ENCODE measurements at regions not wholly inside any gene's neighbourhood (a gene's known extent, or its start where the extent isn't known, plus 50 kb on each side); places are given as distances from the start of the nearest gene placed in this dataset.
"Not testable (repeated sequence)": the region's sequence is repeated elsewhere in the genome, so short reads cannot be mapped to it uniquely, and the experiment has no call there.

DNA sequence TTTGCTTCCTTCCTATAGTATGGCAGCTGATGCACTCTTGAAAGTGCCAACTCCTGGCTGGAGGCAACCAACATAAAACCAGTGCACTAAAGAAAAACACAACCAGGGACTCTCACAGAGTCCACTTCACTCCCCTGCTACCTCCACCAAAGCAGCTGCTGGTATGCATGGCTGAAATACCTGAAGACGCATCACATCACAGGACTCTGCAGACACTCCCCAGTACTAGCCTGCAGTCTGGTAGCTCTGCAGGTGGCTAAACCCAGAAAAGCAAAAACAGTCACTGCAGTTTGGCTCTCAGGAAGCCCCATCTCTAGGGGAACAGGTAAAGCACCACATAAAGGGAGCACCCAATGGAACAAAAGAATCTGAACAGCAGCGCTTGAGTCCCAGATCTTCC is 473.0 kb upstream of the SPTLC3 start:
- no peaks in the 10 kb centered on the region for H3K27me3 Mint-ChIP-seq
- H3K36me3 Mint-ChIP-seq, result peaks cover 4% of the 10 kb centered on the region
- no peak for DNase-seq
- H3K27ac ChIP-seq (ENCODE audit: insufficient read depth, low read length, poor library complexity, severe bottlenecking), result no peak overlapping the region
- no peaks in the 10 kb centered on the region for H3K4me1 Mint-ChIP-seq
- no peak overlapping the region for H3K27ac Mint-ChIP-seq
- ATAC-seq (ENCODE audit: low read depth in 2 of 2), result no peak
- H3K27me3 ChIP-seq (ENCODE audit: control insufficient read depth, insufficient read depth, low read length), result no peaks in the 10 kb centered on the region
- H3K36me3 ChIP-seq (ENCODE audit: control insufficient read depth, insufficient read depth, low read length), result no peaks in the 10 kb centered on the region
- H3K4me3 Mint-ChIP-seq, result no peak overlapping the region
- H3K9me3 Mint-ChIP-seq, result peaks cover 0 to 28% (median 10%) of the 10 kb centered on the region in 7 donors
- no peaks in the 10 kb centered on the region for H3K9me3 ChIP-seq (ENCODE audit: control insufficient read depth in 2 of 2, low read length in 2 of 2)
- H3K4me3 ChIP-seq (ENCODE audit: low read depth, low read length), result no peak overlapping the region
- H3K4me1 ChIP-seq (ENCODE audit: control insufficient read depth, insufficient read depth, low read length, poor library complexity, severe bottlenecking), result no peaks in the 10 kb centered on the region

- no peaks in the 10 kb centered on the region for H3K36me3 ChIP-seq (ENCODE audit: control insufficient read depth, insufficient read depth, low read length)
- no peak overlapping the region for H3K4me3 Mint-ChIP-seq
- no peak overlapping the region for H3K27ac Mint-ChIP-seq
- DNase-seq (no peak), ATAC-seq (ENCODE audit: low read depth in 2 of 2) (no peak)
- no peak overlapping the region for H3K4me3 ChIP-seq (ENCODE audit: low read depth, low read length)
- H3K36me3 Mint-ChIP-seq, result no peaks in the 10 kb centered on the region
- H3K27me3 Mint-ChIP-seq, result no peaks in the 10 kb centered on the region
- H3K27me3 ChIP-seq (ENCODE audit: control insufficient read depth, insufficient read depth, low read length), result no peaks in the 10 kb centered on the region
- H3K9me3 Mint-ChIP-seq, result peaks cover 0 to 8% (median 2%) of the 10 kb centered on the region in 7 donors
- no peak overlapping the region for H3K27ac ChIP-seq (ENCODE audit: insufficient read depth, low read length, poor library complexity, severe bottlenecking)
- no peaks in the 10 kb centered on the region for H3K4me1 ChIP-seq (ENCODE audit: control insufficient read depth, insufficient read depth, low read length, poor library complexity, severe bottlenecking)
- H3K4me1 Mint-ChIP-seq, result no peaks in the 10 kb centered on the region
- H3K9me3 ChIP-seq (ENCODE audit: control insufficient read depth in 2 of 2, low read length in 2 of 2), result no peaks in the 10 kb centered on the region
Observed at GRCh38 chr20:12554426-12554825, 454.3 kb upstream of the SPTLC3 start.

DNA sequence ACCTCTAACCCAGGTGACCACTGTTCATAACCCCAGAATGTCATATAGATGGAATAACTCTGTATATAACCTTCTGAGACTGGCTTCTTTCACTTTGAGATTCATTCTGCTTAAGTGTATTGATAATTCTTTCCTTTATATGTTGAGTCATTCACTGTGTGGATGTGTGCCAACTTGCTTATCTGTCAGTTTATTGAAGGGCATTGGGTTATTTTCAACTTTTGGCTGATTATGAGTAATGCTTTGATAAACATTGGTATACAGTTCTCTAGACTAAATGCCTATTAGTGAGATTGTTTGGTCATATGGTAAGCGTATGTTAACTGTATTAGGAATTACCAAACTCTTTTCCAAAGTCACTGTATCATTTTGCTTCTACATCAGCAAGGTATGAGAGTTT is 453.4 kb upstream of the SPTLC3 start:
- no peak for DNase-seq
- H3K4me3 Mint-ChIP-seq, result no peak overlapping the region
- H3K27ac Mint-ChIP-seq, result no peak overlapping the region
- H3K36me3 Mint-ChIP-seq, result no peaks in the 10 kb centered on the region
- H3K27me3 Mint-ChIP-seq, result no peaks in the 10 kb centered on the region
- Histone ChIP-seq H3K4me3 (ENCODE audit: low read depth, low read length) (no peak overlapping the region), H3K4me1 (ENCODE audit: control insufficient read depth, insufficient read depth, low read length, poor library complexity, severe bottlenecking) (no peaks in the 10 kb centered on the region), H3K9me3 (ENCODE audit: control insufficient read depth in 2 of 2, low read length in 2 of 2) (no peaks in the 10 kb centered on the region), H3K27ac (ENCODE audit: insufficient read depth, low read length, poor library complexity, severe bottlenecking) (no peak overlapping the region), H3K27me3 (ENCODE audit: control insufficient read depth, insufficient read depth, low read length) (no peaks in the 10 kb centered on the region), H3K36me3 (ENCODE audit: control insufficient read depth, insufficient read depth, low read length) (no peaks in the 10 kb centered on the region)
- H3K9me3 Mint-ChIP-seq, result peaks cover 0 to 8% (median 2%) of the 10 kb centered on the region in 7 donors
- H3K4me1 Mint-ChIP-seq, result no peaks in the 10 kb centered on the region
- ATAC-seq (ENCODE audit: low read depth in 2 of 2), result no peak

GRCh38 chr20:12555849-12556248 is 452.9 kb upstream of the SPTLC3 start:
- not testable (repeated sequence) for DNase-seq; H3K9me3 Mint-ChIP-seq; H3K27ac Mint-ChIP-seq; H3K4me3 ChIP-seq (ENCODE audit: low read depth, low read length); H3K36me3 Mint-ChIP-seq; H3K9me3 ChIP-seq (ENCODE audit: control insufficient read depth in 2 of 2, low read length in 2 of 2); H3K27me3 ChIP-seq (ENCODE audit: control insufficient read depth, insufficient read depth, low read length); ATAC-seq (ENCODE audit: low read depth in 2 of 2); H3K4me1 ChIP-seq (ENCODE audit: control insufficient read depth, insufficient read depth, low read length, poor library complexity, severe bottlenecking); H3K4me1 Mint-ChIP-seq; H3K27me3 Mint-ChIP-seq; H3K27ac ChIP-seq (ENCODE audit: insufficient read depth, low read length, poor library complexity, severe bottlenecking); H3K4me3 Mint-ChIP-seq; H3K36me3 ChIP-seq (ENCODE audit: control insufficient read depth, insufficient read depth, low read length)

DNA sequence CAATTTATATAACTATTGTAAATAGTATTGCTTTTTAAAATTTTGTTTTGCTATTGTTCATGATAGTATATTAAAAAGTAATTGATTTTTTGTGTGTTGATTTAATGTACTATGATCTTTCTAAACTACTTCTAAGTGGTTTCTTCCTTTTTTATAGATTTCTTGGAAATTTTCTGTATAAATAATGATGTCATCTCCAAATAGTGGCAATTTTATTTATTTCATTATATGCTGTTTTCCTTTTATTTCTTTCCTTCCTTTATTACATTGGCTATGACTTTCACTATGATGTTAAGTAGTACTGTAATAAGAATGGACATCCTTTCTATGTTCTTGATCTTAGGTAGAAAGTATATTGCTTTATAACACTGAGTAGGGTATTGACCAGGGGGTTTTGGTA is 451.5 kb upstream of the SPTLC3 start:
- no peak for ATAC-seq (ENCODE audit: low read depth in 2 of 2)
- Histone ChIP-seq H3K9me3 (ENCODE audit: control insufficient read depth in 2 of 2, low read length in 2 of 2) (no peaks in the 10 kb centered on the region), H3K27me3 (ENCODE audit: control insufficient read depth, insufficient read depth, low read length) (no peaks in the 10 kb centered on the region), H3K4me3 (ENCODE audit: low read depth, low read length) (no peak overlapping the region), H3K4me1 (ENCODE audit: control insufficient read depth, insufficient read depth, low read length, poor library complexity, severe bottlenecking) (no peaks in the 10 kb centered on the region), H3K36me3 (ENCODE audit: control insufficient read depth, insufficient read depth, low read length) (no peaks in the 10 kb centered on the region), H3K27ac (ENCODE audit: insufficient read depth, low read length, poor library complexity, severe bottlenecking) (no peak overlapping the region)
- Mint-ChIP-seq H3K36me3 (no peaks in the 10 kb centered on the region), H3K27me3 (no peaks in the 10 kb centered on the region), H3K4me1 (no peaks in the 10 kb centered on the region), H3K9me3 (peaks cover 0 to 10% (median 2%) of the 10 kb centered on the region in 7 donors), H3K4me3 (no peak overlapping the region), H3K27ac (no peak overlapping the region)
- no peak for DNase-seq

DNA sequence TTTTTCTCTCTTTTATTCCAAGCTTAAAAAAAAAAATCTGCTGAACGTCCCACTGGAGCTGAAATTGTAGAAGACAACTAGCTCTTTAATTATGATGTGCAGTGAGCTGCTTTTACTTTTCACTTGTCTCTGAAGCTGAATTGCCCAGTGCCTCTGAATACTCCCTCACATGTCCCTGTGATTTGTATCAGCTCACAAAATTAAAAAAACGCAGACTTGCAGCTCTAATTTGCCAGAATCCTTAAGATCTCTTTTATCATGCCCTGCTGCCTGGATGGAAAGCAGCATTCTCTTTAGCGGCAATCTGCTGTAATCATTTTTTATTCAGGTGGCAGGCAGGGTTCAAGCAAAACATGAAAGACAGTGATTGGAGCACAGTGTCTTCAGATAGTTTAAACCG is 443.8 kb upstream of the SPTLC3 start:
- Histone ChIP-seq H3K27ac (ENCODE audit: insufficient read depth, low read length, poor library complexity, severe bottlenecking) (no peak overlapping the region), H3K4me1 (ENCODE audit: control insufficient read depth, insufficient read depth, low read length, poor library complexity, severe bottlenecking) (no peaks in the 10 kb centered on the region), H3K9me3 (ENCODE audit: control insufficient read depth in 2 of 2, low read length in 2 of 2) (no peaks in the 10 kb centered on the region), H3K4me3 (ENCODE audit: low read depth, low read length) (no peak overlapping the region), H3K36me3 (ENCODE audit: control insufficient read depth, insufficient read depth, low read length) (no peaks in the 10 kb centered on the region), H3K27me3 (ENCODE audit: control insufficient read depth, insufficient read depth, low read length) (no peaks in the 10 kb centered on the region)
- DNase-seq, result no peak
- Mint-ChIP-seq H3K4me1 (no peaks in the 10 kb centered on the region), H3K27me3 (no peaks in the 10 kb centered on the region), H3K9me3 (peaks cover 0 to 24% (median 7%) of the 10 kb centered on the region in 7 donors), H3K36me3 (no peaks in the 10 kb centered on the region), H3K4me3 (no peak overlapping the region), H3K27ac (no peak overlapping the region)
- ATAC-seq (ENCODE audit: low read depth in 2 of 2), result no peak

GRCh38 chr20:12566596-12566995 is 442.2 kb upstream of the SPTLC3 start:
- no peaks in the 10 kb centered on the region for H3K4me1 Mint-ChIP-seq
- no peaks in the 10 kb centered on the region for H3K36me3 Mint-ChIP-seq
- H3K9me3 Mint-ChIP-seq, result peaks cover 0 to 22% (median 9%) of the 10 kb centered on the region in 7 donors
- no peak for ATAC-seq (ENCODE audit: low read depth in 2 of 2)
- H3K27me3 ChIP-seq (ENCODE audit: control insufficient read depth, insufficient read depth, low read length), result no peaks in the 10 kb centered on the region
- H3K27me3 Mint-ChIP-seq, result no peaks in the 10 kb centered on the region
- DNase-seq, result no peak
- H3K4me3 ChIP-seq (ENCODE audit: low read depth, low read length), result no peak overlapping the region
- no peaks in the 10 kb centered on the region for H3K9me3 ChIP-seq (ENCODE audit: control insufficient read depth in 2 of 2, low read length in 2 of 2)
- no peaks in the 10 kb centered on the region for H3K4me1 ChIP-seq (ENCODE audit: control insufficient read depth, insufficient read depth, low read length, poor library complexity, severe bottlenecking)
- H3K4me3 Mint-ChIP-seq, result no peak overlapping the region
- H3K36me3 ChIP-seq (ENCODE audit: control insufficient read depth, insufficient read depth, low read length), result no peaks in the 10 kb centered on the region
- H3K27ac Mint-ChIP-seq, result no peak overlapping the region
- no peak overlapping the region for H3K27ac ChIP-seq (ENCODE audit: insufficient read depth, low read length, poor library complexity, severe bottlenecking)

DNA sequence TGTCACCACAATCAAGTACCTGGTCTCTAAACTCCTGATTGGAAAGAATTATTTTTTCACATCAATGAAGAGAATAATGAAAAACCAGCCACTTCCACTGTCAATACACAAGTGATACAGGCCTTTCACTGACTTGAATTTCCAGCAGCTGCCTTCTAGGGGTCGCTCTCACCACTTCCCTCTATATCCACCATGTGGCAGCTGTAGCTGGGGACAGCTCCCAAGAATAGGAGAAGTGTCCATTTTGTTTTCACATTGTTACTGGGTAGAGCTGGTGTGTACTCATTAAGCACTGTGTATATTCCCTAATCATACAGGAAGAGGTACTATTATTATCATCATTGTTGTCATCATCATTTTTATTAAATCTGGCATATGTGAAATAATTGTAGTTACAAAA is 438.4 kb upstream of the SPTLC3 start:
- Mint-ChIP-seq H3K9me3 (peaks cover 2 to 17% (median 7%) of the 10 kb centered on the region in 7 donors), H3K36me3 (no peaks in the 10 kb centered on the region)

More for the DNA sequence above, 438.4 kb upstream of the SPTLC3 start:
- Histone ChIP-seq H3K4me3 (ENCODE audit: low read depth, low read length) (no peak overlapping the region), H3K27ac (ENCODE audit: insufficient read depth, low read length, poor library complexity, severe bottlenecking) (no peak overlapping the region), H3K27me3 (ENCODE audit: control insufficient read depth, insufficient read depth, low read length) (no peaks in the 10 kb centered on the region), H3K4me1 (ENCODE audit: control insufficient read depth, insufficient read depth, low read length, poor library complexity, severe bottlenecking) (no peaks in the 10 kb centered on the region), H3K36me3 (ENCODE audit: control insufficient read depth, insufficient read depth, low read length) (no peaks in the 10 kb centered on the region), H3K9me3 (ENCODE audit: control insufficient read depth in 2 of 2, low read length in 2 of 2) (peaks cover 0 to 2% of the 10 kb centered on the region in 2 experiments)
- Mint-ChIP-seq H3K4me3 (no peak overlapping the region), H3K4me1 (no peaks in the 10 kb centered on the region), H3K27me3 (no peaks in the 10 kb centered on the region), H3K27ac (no peak overlapping the region)
- ATAC-seq (ENCODE audit: low read depth in 2 of 2), result no peak
- no peak for DNase-seq
